Neural crest cell (in vitro differentiated cells): ENCODE measurements at regions not wholly inside any gene's neighbourhood (a gene's known extent, or its start where the extent isn't known, plus 50 kb on each side); places are given as distances from the start of the nearest gene placed in this dataset.

ENCODE experiments used
- DNase-seq: peaks from one replicate; pipeline ENCODE4 v3.0.0; 2021; ENCODE audit warnings: low read depth, mixed read lengths, low spot score
- H3K27ac Mint-ChIP-seq: one replicate; pipeline ENCODE4 v1.8.0; 2021; ENCODE audit warnings: mild to moderate bottlenecking, mixed read lengths; ENCODE audit not compliant: unreplicated experiment
- H3K27me3 Mint-ChIP-seq: 2 replicates; pipeline ENCODE4 v1.8.0; 2021; ENCODE audit warnings: low read depth, mild to moderate bottlenecking, mixed read lengths
- H3K36me3 Mint-ChIP-seq: 2 replicates; pipeline ENCODE4 v1.8.0; 2021; ENCODE audit warnings: low read depth, mild to moderate bottlenecking, mixed read lengths
- H3K4me1 Mint-ChIP-seq: 2 replicates; pipeline ENCODE4 v1.8.0; 2021; ENCODE audit warnings: mixed read lengths
- H3K4me3 Mint-ChIP-seq: one replicate; pipeline ENCODE4 v1.8.0; 2021; ENCODE audit warnings: mild to moderate bottlenecking, mixed read lengths
- H3K9me3 Mint-ChIP-seq: 2 replicates; pipeline ENCODE4 v1.8.0; 2021; ENCODE audit warnings: mixed read lengths
- TF ChIP-seq, protein P1 (sequence below): fragments of 200-600 bp; sonication (generic); conservative IDR thresholded peaks from 2 replicates; pipeline ENCODE4 v1.5.0; 2021; ENCODE audit warnings: antibody characterized with exemption, mild to moderate bottlenecking

DNA sequence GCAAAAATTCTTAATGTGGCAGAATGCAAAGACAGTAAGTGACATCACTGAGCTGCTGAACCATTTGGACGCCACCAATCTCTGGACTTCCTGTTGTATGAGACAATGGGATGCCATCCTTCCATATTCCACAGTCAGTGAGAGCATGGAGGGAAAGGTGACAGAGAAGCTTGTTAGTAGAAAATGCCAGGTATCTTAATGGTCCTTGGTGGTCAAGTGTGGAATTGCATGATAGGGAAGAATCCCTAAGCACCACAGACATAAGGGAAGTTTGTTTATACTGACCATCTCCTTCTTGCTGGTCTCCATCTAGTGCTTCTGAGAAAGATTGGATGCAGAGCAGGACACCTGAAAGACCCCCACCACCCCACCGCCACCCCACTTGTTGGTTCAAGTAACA lies 1410.0 kb upstream of the TMEM132C start:
- no peak overlapping the region for H3K27ac Mint-ChIP-seq
- H3K4me3 Mint-ChIP-seq: no peak overlapping the region
- H3K4me1 Mint-ChIP-seq: no peaks in the 10 kb centered on the region
- no peaks in the 10 kb centered on the region for H3K9me3 Mint-ChIP-seq
- DNase-seq: no peak
- H3K36me3 Mint-ChIP-seq: no peaks in the 10 kb centered on the region
- peaks cover 3% of the 10 kb centered on the region for H3K27me3 Mint-ChIP-seq
- TF ChIP-seq, protein P1, sequence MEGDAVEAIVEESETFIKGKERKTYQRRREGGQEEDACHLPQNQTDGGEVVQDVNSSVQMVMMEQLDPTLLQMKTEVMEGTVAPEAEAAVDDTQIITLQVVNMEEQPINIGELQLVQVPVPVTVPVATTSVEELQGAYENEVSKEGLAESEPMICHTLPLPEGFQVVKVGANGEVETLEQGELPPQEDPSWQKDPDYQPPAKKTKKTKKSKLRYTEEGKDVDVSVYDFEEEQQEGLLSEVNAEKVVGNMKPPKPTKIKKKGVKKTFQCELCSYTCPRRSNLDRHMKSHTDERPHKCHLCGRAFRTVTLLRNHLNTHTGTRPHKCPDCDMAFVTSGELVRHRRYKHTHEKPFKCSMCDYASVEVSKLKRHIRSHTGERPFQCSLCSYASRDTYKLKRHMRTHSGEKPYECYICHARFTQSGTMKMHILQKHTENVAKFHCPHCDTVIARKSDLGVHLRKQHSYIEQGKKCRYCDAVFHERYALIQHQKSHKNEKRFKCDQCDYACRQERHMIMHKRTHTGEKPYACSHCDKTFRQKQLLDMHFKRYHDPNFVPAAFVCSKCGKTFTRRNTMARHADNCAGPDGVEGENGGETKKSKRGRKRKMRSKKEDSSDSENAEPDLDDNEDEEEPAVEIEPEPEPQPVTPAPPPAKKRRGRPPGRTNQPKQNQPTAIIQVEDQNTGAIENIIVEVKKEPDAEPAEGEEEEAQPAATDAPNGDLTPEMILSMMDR: peak; percentile 32

DNA sequence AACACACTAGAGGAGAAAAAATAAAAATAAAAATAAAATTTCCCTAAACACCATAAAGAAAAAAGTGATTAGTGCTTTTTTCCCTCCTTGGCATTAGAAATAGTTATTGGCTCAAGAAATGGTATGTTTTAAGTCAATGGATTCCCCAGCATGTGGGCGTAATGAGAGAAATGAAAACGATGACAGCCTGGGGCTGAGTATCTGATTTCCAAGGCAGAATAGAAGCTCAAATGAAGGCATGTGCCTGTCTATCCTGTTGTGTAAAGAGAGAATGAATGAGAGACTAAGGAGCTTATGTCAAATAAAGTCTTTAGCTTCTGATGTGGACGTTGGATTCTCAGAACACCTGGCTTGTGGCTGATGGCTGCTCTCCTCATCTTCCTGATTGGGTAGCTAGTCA lies 1408.4 kb upstream of the TMEM132C start:
- TF ChIP-seq, protein P1: no peak
- H3K4me3 Mint-ChIP-seq: no peak overlapping the region
- H3K36me3 Mint-ChIP-seq: no peaks in the 10 kb centered on the region
- no peaks in the 10 kb centered on the region for H3K4me1 Mint-ChIP-seq
- H3K27me3 Mint-ChIP-seq: peaks cover 3% of the 10 kb centered on the region
- no peak for DNase-seq
- no peak overlapping the region for H3K27ac Mint-ChIP-seq
- no peaks in the 10 kb centered on the region for H3K9me3 Mint-ChIP-seq

DNA sequence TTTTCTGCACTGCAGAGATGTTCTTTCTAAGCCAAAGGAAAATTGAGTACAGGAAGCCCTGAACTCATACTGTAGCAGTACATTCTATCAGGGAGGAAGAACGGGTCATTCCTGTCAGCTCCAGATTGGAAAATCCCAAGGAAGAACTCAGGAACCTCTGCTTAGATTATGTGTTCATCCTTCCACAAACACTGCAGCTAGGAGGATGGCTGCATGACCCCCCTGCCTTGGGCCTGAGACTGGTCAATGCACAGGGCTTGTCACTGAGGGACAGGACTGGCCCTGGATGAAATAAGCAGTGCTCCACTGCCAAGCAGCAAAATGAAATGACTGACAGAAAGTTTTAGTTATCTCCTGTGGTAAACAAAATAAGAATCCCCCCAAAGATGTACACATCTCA lies 1406.8 kb upstream of the TMEM132C start:
- H3K36me3 Mint-ChIP-seq: no peaks in the 10 kb centered on the region
- H3K9me3 Mint-ChIP-seq: no peaks in the 10 kb centered on the region
- no peaks in the 10 kb centered on the region for H3K4me1 Mint-ChIP-seq
- no peak for DNase-seq
- TF ChIP-seq, protein P1: no peak
- H3K27ac Mint-ChIP-seq: no peak overlapping the region
- H3K4me3 Mint-ChIP-seq: no peak overlapping the region
- no peaks in the 10 kb centered on the region for H3K27me3 Mint-ChIP-seq

DNA sequence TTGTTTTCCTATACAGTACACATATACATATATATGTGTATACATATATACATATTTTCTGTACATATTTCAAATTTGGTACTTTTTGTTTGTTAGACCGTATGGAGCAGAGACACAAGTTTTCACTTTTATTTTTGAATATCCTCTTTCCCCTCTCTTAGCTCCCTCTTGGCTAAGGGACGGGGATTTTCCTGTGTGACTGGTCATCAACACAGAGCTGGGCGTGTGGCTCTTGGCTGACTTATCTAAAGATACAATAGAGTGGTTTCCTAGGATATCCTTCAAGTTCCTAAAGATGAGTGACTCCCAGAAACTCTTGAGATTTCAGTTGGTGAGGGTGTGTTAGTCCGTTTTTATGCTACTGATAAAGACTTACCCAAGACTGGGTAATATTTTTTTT lies 1404.5 kb upstream of the TMEM132C start:
- no peak overlapping the region for H3K4me3 Mint-ChIP-seq
- H3K4me1 Mint-ChIP-seq: no peaks in the 10 kb centered on the region
- TF ChIP-seq, protein P1: no peak
- H3K9me3 Mint-ChIP-seq: no peaks in the 10 kb centered on the region
- H3K27ac Mint-ChIP-seq: no peak overlapping the region
- no peaks in the 10 kb centered on the region for H3K27me3 Mint-ChIP-seq
- no peaks in the 10 kb centered on the region for H3K36me3 Mint-ChIP-seq
- no peak for DNase-seq

DNA sequence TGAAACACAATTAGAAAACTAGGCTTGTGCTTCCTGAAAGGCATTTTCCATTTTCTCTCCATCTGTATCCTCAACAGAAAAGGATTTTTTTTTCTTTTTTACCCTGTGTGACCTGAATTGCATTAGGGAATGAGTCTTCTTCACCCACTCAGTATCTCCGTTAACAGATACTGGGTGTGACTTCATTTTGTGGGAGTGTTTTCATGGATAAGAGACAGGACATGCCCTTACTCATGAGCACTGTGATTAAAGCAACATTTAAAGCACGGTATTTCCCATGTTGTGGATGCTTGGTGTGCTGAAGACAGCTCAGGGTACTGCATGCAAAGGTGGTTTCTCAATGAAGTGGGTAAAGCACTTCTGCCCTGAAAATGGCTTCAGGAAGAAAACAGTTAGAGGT lies 1397.3 kb upstream of the TMEM132C start:
- TF ChIP-seq, protein P1: no peak
- no peaks in the 10 kb centered on the region for H3K9me3 Mint-ChIP-seq
- H3K27me3 Mint-ChIP-seq: peaks cover 3% of the 10 kb centered on the region
- no peak overlapping the region for H3K4me3 Mint-ChIP-seq
- no peak for DNase-seq
- H3K27ac Mint-ChIP-seq: no peak overlapping the region
- no peaks in the 10 kb centered on the region for H3K36me3 Mint-ChIP-seq
- no peaks in the 10 kb centered on the region for H3K4me1 Mint-ChIP-seq

DNA sequence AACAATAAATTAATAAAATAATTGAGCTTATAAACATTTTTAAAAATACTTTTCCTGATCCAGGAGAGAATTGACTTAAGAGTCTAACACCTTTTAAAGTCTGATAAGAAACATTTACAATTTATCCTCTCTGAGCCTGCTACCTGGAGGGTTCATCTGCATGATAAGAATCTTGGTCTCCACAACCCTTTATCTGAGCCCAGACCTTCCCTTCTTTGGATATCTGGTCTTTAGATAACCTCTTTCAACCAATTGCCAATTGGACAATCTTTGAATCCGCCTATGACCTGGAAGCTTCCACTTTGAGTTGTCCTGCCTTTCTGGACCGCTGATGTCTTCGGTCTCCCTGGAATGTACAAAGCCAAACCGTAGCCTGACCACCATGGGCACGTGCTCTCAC lies 1393.3 kb upstream of the TMEM132C start:
- Mint-ChIP-seq H3K27ac (no peak overlapping the region), H3K4me1 (no peaks in the 10 kb centered on the region), H3K9me3 (no peaks in the 10 kb centered on the region), H3K4me3 (no peak overlapping the region), H3K27me3 (peaks cover 3% of the 10 kb centered on the region), H3K36me3 (no peaks in the 10 kb centered on the region)
- TF ChIP-seq, protein P1: no peak
- DNase-seq: no peak
